HG03442 (cell line): ENCODE measurements at regions not wholly inside any gene's neighbourhood (a gene's known extent, or its start where the extent isn't known, plus 50 kb on each side); places are given as distances from the start of the nearest gene placed in this dataset.

Experiments
- ATAC-seq: cut with Tn5 transposase; IDR thresholded peaks from one replicate; pipeline ENCODE4 v1.9.1; 2021; ENCODE audit warnings: mild to moderate bottlenecking, moderate library complexity; ENCODE audit not compliant: unreplicated experiment

- no peak for ATAC-seq
Measured at GRCh38 chr1:68293609-68294366, 61.5 kb upstream of the WLS start.

DNA sequence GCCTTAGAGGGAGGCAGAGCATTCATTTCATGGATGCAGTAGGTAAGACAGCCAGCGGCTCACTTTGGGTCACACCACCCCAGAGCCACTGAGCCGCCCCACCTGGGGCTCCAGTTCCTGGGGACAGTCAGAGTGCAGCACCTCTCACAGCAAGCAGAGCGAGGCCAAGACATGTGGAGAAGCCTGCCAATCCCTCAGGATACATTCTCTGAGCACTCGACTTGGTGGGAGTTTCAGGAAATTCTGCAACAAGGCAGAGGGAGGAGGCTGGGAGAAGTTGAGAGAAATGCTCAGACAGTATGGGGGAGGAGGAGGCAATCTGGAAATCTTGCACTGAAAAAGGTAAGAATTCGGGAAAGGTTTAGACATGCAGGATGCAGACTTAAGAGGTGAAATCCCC, 60.8 kb upstream of the WLS start:
- ATAC-seq, result no peak

- ATAC-seq, result no peak
Measured at GRCh38 chr1:68291688-68292384, 59.5 kb upstream of the WLS start.

DNA sequence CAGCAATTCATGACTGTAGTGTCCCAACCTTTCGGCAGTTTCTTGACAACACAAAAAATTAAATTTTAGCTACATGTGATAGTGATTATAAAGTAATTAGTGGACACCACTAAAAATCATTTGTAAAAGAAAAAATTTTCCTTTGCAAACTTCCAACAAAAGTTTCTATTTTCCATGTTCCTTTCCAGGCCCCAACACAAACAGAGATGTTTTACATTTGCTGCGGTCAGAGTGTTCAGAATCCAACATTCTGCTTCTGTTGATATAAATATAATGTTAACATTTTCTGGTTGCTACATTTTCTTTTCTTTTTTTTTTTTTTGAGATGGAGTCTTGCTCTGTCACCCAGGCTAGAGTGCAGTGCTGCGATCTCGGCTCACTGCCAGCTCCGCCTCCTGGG, 54.9 kb upstream of the WLS start:
- no peak for ATAC-seq

- no peak for ATAC-seq
Measured at GRCh38 chr1:68285046-68285445, 52.7 kb upstream of the WLS start.

DNA sequence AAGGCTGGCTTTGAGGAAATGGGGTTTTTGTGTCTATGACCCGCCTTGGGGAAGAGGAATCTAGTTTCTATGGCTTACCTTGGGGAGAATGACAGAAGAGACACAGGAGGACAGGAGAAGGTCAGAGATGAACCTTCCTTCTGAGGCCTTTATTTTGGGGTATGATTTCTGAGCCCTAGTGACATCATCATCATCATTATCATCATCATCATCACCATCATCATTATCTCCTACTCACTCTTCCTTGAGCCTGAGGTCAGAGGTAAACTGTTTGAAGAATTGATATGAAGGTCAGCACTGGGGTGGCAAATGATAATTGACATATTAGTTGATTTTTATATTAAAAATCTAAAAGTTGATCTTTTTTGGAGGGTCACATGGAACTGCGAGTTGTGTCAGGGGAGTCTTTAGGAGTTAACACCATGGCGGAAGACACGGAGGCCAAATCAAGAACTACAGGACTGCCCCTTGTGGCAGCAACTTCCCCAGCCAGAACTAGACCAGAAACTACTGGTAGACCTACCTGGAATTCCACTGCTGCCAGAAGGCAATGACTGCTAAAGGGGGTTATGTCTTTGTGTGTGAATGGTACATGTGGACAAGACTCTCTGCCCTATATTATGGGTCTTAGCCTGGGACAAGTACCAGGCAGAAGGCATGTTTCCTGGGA, 49.8 kb upstream of the WLS start:
- ATAC-seq, result no peak
